ENCODE measurements at regions not wholly inside any gene's neighbourhood (a gene's known extent, or its start where the extent isn't known, plus 50 kb on each side); places are given as distances from the start of the nearest gene placed in this dataset.
"Not testable (repeated sequence)": the region's sequence is repeated elsewhere in the genome, so short reads cannot be mapped to it uniquely, and the experiment has no call there.

DNA sequence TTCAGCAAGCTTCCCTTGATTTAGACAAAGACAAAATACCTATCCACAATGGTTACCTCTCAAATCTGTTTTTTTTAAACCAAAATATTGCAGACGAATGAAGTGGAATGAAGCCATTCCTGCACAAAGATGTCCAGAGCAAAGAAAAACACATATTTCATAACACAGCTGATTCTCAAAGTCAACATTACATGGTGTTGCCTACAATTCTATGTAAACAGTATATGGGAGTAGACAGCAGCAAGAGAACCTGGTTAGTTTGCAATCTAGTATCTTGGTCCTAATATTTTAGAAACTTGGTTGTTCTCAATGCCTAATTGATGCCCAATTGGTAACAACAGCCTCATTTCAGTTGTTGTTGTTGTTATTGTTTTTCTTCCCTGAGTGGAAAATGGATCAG lies 1240.9 kb upstream of the CHAC2 start:
- DNase-seq = no peak

GRCh38 chr2:52520644-52521043 lies 1247.0 kb upstream of the CHAC2 start:
- no peak for DNase-seq

DNA sequence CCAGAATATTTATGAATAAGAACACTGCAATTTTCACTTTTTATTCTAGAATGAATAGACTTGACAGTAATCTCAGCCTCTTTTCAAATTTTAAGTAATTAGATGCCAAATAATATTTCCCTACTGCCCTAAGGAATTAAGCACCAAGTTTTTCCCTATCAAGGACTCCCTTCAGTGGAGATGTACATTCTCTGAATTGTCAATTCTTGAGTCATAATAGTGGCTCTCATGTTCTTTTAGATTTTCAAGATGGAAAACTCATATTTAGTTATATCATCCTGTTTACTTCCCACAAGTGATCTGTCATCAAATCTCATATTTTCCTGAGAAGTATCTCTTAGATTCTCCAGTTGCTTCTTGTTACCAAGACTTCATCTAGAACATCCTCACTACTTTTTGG lies 1248.9 kb upstream of the CHAC2 start:
- DNase-seq = no peak

GRCh38 chr2:52512760-52513159 lies 1254.8 kb upstream of the CHAC2 start:
- no peak for DNase-seq

- DNase-seq = no peak
These were observed 1257.2 kb upstream of the CHAC2 start for GRCh38 chr2:52510432-52510831.

DNA sequence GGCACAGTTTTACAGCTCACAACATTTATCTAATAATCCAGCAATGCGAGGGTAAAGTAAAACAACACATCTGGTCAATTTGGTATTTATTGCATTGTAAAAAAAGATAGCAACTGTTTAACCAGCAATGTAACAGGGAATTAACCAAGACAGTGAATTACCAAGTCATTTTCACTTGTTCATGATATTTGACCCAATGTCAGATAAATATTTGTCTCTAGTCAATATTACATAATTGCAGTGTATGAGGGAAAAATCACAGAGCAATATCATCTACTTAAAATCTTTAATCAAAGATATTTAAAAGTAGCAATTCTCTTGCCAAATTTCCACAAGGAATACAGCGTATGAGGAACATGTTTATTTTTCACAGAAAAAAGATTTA lies 1265.1 kb upstream of the CHAC2 start:
- DNase-seq = no peak

DNA sequence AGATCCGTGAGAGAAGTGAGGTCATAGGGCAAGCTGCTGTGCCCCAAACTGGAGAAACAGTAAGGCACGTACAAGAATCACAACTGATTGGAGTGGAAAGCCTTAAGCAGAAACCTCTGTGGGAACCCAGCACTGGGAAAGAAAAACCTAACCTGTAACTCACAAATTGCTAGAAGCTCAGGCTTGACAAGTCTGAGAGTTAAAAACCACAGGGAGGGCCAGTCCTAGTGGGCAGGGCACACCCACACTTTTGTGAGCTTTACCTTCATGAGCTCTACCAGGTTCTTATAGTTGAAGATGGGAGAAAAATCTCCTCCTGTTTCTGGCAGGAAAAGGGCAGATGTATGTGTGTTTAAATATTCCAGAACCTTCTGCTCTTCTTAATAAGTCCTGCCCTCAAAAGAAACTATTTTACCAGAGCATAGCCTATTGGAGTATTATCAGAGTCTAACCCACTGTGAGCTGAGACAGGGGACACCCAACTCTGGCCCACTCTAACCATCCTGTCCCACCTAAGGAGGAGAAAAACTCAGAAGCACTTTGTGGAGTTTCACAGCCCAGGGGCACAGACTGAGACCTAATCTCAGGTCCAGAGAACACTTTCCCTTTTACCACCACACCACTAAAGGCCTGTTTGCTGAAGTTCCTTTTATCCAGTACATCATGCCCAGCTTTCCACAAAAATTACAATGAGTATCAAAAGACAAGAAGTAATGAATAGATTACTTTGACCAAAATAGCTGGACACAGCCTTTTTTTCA lies 1265.7 kb upstream of the CHAC2 start:
- no peak for DNase-seq

- no peak for DNase-seq
These were observed 1267.0 kb upstream of the CHAC2 start for GRCh38 chr2:52500561-52500960.

GRCh38 chr2:52498077-52498750 lies 1269.4 kb upstream of the CHAC2 start:
- no peak for DNase-seq

GRCh38 chr2:52495816-52496215 lies 1271.8 kb upstream of the CHAC2 start:
- DNase-seq = no peak

- no peak for DNase-seq
These were observed 1290.4 kb upstream of the CHAC2 start for GRCh38 chr2:52477166-52477565.

- DNase-seq = no peak
These were observed 1292.0 kb upstream of the CHAC2 start for GRCh38 chr2:52475590-52475989.

DNA sequence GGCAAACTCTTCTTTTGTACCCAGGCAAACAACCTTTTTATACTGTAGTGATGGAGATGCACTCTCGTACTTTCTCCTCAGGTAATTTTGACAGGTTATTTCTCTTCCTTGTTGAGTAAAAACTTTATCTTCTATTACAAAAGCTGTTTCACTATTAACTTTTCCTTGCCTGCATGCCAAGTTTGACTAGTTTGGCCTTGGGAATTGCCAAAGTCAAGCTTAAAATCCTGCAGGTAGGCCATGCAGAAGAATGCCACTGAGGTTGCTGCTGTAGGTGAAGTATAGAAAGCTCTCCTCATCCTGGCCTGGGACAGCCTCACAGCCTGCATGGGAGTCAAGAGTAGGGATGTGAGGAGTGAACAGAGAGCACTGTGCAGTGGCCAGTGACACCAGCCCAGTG lies 1293.5 kb upstream of the CHAC2 start:
- DNase-seq = no peak

DNA sequence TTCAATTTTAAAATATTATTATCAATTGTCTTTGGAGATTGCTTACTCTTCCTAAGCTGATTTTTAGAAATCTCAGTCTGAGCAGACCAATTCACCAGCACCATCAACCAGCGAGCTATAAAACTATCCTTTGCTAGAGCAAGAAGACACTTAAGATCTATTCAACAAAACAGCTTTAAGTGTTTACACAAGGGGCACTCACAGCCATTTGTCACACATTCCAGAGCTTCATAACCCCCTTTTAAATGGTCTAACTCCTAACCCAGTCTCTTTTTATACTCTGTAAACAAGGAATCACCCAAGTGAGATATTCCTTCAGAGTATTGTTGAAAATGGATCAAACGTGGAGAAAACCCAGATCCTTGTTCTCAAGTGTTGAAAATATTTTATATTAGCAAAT lies 1294.1 kb upstream of the CHAC2 start:
- peak in 2 of 3 experiments; percentile 35 to 65 for DNase-seq

- not testable (repeated sequence) for DNase-seq
These were observed 1297.1 kb upstream of the CHAC2 start for GRCh38 chr2:52470457-52470856.

DNA sequence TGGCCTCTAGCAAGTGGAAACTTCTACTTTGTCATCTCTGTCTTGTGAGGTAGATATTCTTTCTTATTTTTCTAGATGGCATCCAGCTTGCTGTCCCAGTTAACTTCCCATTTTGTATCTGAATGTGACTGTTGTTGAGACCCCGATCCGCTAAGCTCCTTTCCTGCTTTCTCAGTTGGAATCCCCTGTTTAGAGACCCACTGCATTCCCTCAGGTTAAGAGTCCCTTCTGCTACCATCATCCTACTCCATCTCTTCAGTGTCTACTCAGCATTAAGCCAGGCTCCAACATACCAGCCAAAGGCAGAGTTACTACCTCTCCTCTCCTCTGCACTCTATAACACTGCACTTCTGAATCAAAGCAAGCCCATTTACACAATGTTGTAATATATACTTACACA lies 1300.4 kb upstream of the CHAC2 start:
- DNase-seq = no peak

- no peak for DNase-seq
These were observed 1302.3 kb upstream of the CHAC2 start for GRCh38 chr2:52465287-52465686.

- no peak for DNase-seq
These were observed 1304.1 kb upstream of the CHAC2 start for GRCh38 chr2:52463457-52463856.

DNA sequence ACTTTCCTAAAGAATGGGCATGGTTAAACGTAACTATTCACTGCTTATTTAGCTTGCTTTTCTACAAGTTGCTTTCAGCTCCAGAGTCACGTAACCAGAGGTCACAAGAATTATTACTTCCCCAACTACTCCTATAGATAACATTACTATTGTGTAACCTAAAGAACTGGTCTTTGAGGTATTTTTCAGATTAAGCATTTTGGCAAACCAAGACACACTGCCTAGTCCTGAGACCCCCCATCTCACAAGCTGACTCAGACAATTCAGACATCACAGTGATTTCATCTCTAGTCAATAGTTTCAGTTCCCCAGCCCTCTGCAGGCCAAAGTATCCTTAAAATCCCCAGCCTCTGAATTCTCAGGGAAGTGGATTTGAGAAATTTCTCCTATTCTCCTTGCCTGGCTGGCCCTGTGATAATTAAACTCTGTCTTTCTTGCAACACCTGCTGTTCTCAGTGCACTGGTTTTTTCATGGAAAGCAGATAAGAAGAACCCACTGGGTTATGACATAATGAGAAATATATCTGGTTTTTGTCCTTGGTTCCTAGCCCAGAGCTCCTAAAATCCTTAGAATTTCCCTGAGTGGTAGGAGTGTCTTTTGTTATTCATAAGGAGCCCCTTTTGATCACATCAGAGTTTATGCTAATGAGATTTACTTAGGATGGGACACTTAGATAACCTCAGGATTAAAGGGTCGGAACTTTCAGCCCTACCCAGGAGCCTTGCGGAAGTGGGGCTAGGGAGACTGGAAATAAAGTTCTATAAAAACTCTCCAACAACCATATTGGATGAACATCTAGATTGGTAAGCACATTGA lies 1310.8 kb upstream of the CHAC2 start:
- no peak for DNase-seq

DNA sequence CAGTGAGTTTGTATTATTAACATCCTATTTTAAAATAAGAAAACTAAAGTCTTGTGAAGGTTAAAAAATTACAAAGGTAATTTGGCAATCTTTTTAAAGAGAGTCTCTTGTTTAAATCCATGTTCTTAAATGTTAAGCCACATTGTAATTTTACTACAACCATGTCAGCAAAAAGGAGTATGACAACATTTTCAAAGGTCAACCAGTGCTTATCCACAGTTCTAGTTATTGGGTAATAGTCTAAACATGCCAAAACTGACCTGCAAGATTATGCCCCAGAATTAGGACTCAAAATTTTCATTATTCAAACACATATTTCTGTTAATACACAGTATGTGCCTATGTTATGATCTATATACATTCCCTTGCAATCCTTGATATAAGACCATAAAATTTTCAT lies 1312.6 kb upstream of the CHAC2 start:
- no peak for DNase-seq

- DNase-seq = no peak
These were observed 1315.4 kb upstream of the CHAC2 start for GRCh38 chr2:52452201-52452600.

- no peak for DNase-seq
These were observed 1321.9 kb upstream of the CHAC2 start for GRCh38 chr2:52445686-52446085.

DNA sequence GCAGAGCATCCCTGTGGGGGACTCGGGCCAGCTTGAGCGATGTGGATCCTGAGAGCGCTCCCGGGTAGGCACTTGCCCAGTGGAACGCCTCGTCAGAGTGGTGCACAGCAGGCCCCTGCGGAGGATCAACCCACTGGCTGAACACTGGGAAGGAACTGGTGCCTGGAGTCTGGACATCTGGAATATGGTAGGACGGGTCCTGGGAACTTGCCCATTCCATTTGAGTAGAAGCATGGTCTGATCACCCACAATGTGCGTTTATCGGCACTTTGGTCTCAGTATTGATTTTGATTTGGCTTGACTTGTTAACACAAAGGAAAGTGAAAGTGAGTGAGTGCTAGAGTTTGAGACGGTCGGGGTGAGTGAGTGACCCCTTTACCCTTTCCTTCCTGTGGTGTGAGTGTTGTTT lies 1336.2 kb upstream of the CHAC2 start:
- DNase-seq = no peak

- no peak for DNase-seq
These were observed 1337.9 kb upstream of the CHAC2 start for GRCh38 chr2:52429740-52430139.
